ENCODE measurements at regions not wholly inside any gene's neighbourhood (a gene's known extent, or its start where the extent isn't known, plus 50 kb on each side); places are given as distances from the start of the nearest gene placed in this dataset.

- TF ChIP-seq CTCF (IDR thresholded peaks at IDR 0.05): no peak
- TF ChIP-seq POLR2A (IDR thresholded peaks at IDR 0.05): no peak
These were observed 60.5 kb upstream of the SIPA1L2 start for GRCh38 chr1:232690285-232690935.

Measured in testis (tissue), 2 donors.